ENCODE measurements at regions not wholly inside any gene's neighbourhood (a gene's known extent, or its start where the extent isn't known, plus 50 kb on each side); places are given as distances from the start of the nearest gene placed in this dataset.

GRCh38 chr9:100852088-100852487 is 176.4 kb upstream of the PLPPR1 start:
- TF ChIP-seq CTCF (IDR thresholded peaks at IDR 0.05; ENCODE audit: low read depth, low read length) = no peak
- no peak for DNase-seq (ENCODE audit: extremely low read depth, low read depth)

- TF ChIP-seq CTCF (IDR thresholded peaks at IDR 0.05; ENCODE audit: low read depth, low read length) = no peak
- no peak for DNase-seq (ENCODE audit: extremely low read depth, low read depth)
Observed at GRCh38 chr9:100856238-100856637, 172.3 kb upstream of the PLPPR1 start.

GRCh38 chr9:100865111-100865510 is 163.4 kb upstream of the PLPPR1 start:
- TF ChIP-seq CTCF (IDR thresholded peaks at IDR 0.05; ENCODE audit: low read depth, low read length) = no peak
- no peak for DNase-seq (ENCODE audit: extremely low read depth, low read depth)

GRCh38 chr9:100865648-100866047 is 162.9 kb upstream of the PLPPR1 start:
- no peak for TF ChIP-seq CTCF (IDR thresholded peaks at IDR 0.05; ENCODE audit: low read depth, low read length)
- no peak for DNase-seq (ENCODE audit: extremely low read depth, low read depth)

GRCh38 chr9:100869326-100869725 is 159.2 kb upstream of the PLPPR1 start:
- DNase-seq (ENCODE audit: extremely low read depth, low read depth) = no peak
- TF ChIP-seq CTCF (IDR thresholded peaks at IDR 0.05; ENCODE audit: low read depth, low read length) = no peak

GRCh38 chr9:100879884-100880283 is 148.6 kb upstream of the PLPPR1 start:
- no peak for TF ChIP-seq CTCF (IDR thresholded peaks at IDR 0.05; ENCODE audit: low read depth, low read length)

GRCh38 chr9:100880284-100880683 is 148.2 kb upstream of the PLPPR1 start:
- no peak for TF ChIP-seq CTCF (IDR thresholded peaks at IDR 0.05; ENCODE audit: low read depth, low read length)
- DNase-seq (ENCODE audit: extremely low read depth, low read depth) = no peak

More at GRCh38 chr9:100879884-100880283, 148.6 kb upstream of the PLPPR1 start:
- DNase-seq (ENCODE audit: extremely low read depth, low read depth) = no peak
